Parathyroid adenoma (tissue), 2 donors: ENCODE measurements at regions not wholly inside any gene's neighbourhood (a gene's known extent, or its start where the extent isn't known, plus 50 kb on each side); places are given as distances from the start of the nearest gene placed in this dataset.

ENCODE experiments used
- H2AFZ ChIP-seq: fragments of 300-600 bp; sonication (generic); one replicate; pipeline ENCODE4 v1.7.0; 2017; ENCODE audit warnings: antibody characterized with exemption, mild to moderate bottlenecking
- H3K27ac ChIP-seq: fragments of 300-600 bp; sonication (generic); one replicate; pipeline ENCODE4 v1.7.0; 2017
- H3K27me3 ChIP-seq: fragments of 300-600 bp; sonication (generic); one replicate; pipeline ENCODE4 v1.7.0; 2017; ENCODE audit warnings: low read length; ENCODE audit not compliant: control insufficient read depth, insufficient read depth
- H3K36me3 ChIP-seq: fragments of 300-600 bp; sonication (generic); one replicate; pipeline ENCODE4 v1.7.0; 2017; ENCODE audit warnings: low read length; ENCODE audit not compliant: control insufficient read depth, insufficient read depth
- H3K4me1 ChIP-seq: fragments of 300-600 bp; sonication (generic); one replicate; pipeline ENCODE4 v1.7.0; 2017; ENCODE audit warnings: control low read depth
- H3K4me2 ChIP-seq: fragments of 300-600 bp; sonication (generic); one replicate; pipeline ENCODE4 v1.7.0; 2017; ENCODE audit warnings: low read length
- H3K4me3 ChIP-seq: fragments of 300-600 bp; sonication (generic); one replicate; pipeline ENCODE4 v1.7.0; 2017; ENCODE audit warnings: low read depth, low read length
- H3K79me2 ChIP-seq: fragments of 300-600 bp; sonication (generic); one replicate; pipeline ENCODE4 v1.7.0; 2017; ENCODE audit warnings: control low read depth
- H3K9ac ChIP-seq: fragments of 300-600 bp; sonication (generic); one replicate; pipeline ENCODE4 v1.7.0; 2017; ENCODE audit warnings: mild to moderate bottlenecking
- H3K9me3 ChIP-seq: fragments of 300-600 bp; sonication (generic); one replicate; pipeline ENCODE4 v1.7.0; 2017; ENCODE audit warnings: low read length; ENCODE audit not compliant: control insufficient read depth
- CTCF ChIP-seq: fragments of 300-600 bp; sonication (generic); IDR thresholded peaks from one replicate; pipeline ENCODE4 v1.7.0; 2017; ENCODE audit warnings: antibody characterized with exemption, mild to moderate bottlenecking
- donor health status: primary hyperparathyroidism.

DNA sequence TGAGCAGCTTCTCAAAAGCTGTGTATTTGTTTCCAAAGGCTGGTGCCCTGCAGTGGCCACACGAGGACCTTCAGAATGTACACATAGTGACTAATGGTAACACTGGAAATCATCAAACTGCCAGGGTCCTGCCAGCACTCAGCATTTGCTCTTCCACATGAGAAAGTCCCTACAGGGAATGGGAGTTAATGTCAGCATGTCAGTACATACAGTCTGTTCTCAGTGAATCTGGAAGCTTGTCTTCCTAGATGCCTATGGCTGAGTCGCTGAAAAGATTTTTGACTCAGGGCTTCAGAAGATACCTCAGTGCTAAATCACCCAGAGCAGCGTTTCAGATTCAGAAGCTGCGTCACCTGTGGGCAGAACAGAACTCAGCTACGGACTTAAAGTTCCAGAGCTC, 108.2 kb downstream of the CDC7 start:
- no peak overlapping the region for H3K4me2 ChIP-seq
- H3K27ac ChIP-seq, result no peak overlapping the region
- H3K79me2 ChIP-seq, result no peaks in the 10 kb centered on the region
- H2AFZ ChIP-seq, result no peak overlapping the region
- H3K9ac ChIP-seq, result no peak overlapping the region
- H3K9me3 ChIP-seq, result no peaks in the 10 kb centered on the region
- H3K4me1 ChIP-seq, result no peaks in the 10 kb centered on the region
- H3K36me3 ChIP-seq, result no peaks in the 10 kb centered on the region
- no peak overlapping the region for H3K4me3 ChIP-seq
- no peak for TF ChIP-seq CTCF
- no peaks in the 10 kb centered on the region for H3K27me3 ChIP-seq

DNA sequence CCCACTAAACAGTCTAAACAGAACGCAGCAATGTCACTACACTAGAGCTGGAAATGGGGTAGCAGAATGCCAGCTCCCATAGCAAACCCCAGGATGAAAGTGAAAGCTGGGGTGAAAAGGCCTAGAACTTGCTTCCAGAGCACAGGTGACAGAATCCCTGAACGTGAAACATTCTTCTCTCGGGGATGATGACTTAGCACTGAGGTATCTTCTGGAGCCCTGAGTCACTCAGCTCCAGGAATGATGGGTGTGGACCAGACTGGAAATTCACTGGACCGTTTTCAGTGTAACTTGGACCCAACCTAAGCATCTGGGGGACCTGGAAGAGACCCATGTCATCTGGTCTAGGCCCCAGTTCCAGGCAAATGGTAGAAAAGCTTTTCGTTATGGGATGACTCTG, 108.9 kb downstream of the CDC7 start:
- TF ChIP-seq CTCF, result no peak
- no peak overlapping the region for H3K27ac ChIP-seq
- H3K4me1 ChIP-seq, result no peaks in the 10 kb centered on the region
- no peaks in the 10 kb centered on the region for H3K36me3 ChIP-seq
- H2AFZ ChIP-seq, result no peak overlapping the region
- H3K4me2 ChIP-seq, result no peak overlapping the region
- no peaks in the 10 kb centered on the region for H3K27me3 ChIP-seq
- H3K79me2 ChIP-seq, result no peaks in the 10 kb centered on the region
- H3K4me3 ChIP-seq, result no peak overlapping the region
- no peak overlapping the region for H3K9ac ChIP-seq
- H3K9me3 ChIP-seq, result no peaks in the 10 kb centered on the region

GRCh38 chr1:91610102-91610501, 109.5 kb downstream of the CDC7 start:
- no peak overlapping the region for H3K9ac ChIP-seq
- H3K27ac ChIP-seq, result no peak overlapping the region
- no peaks in the 10 kb centered on the region for H3K4me1 ChIP-seq
- H3K79me2 ChIP-seq, result no peaks in the 10 kb centered on the region
- H3K27me3 ChIP-seq, result no peaks in the 10 kb centered on the region
- H3K4me3 ChIP-seq, result no peak overlapping the region
- no peak overlapping the region for H2AFZ ChIP-seq
- no peak overlapping the region for H3K4me2 ChIP-seq
- no peaks in the 10 kb centered on the region for H3K36me3 ChIP-seq
- H3K9me3 ChIP-seq, result no peaks in the 10 kb centered on the region
- no peak for TF ChIP-seq CTCF

DNA sequence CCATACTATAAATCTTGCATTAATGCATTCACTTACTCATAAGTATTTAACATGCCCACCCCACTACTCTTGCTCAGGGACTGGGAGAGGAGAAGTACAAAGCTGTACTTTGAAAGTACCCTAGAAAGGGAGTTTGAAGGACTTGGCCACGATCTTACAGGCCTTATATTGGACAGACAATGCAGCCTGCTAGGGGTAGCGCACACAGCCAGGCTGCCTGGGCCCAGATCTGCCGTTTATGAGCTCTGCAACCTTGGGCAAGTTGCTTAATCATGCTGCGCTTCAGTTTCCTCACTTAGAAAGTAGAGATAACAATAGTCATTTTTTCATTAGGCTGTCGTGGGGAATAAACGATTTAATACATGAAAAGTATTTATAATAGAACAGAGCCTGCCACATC, 110.1 kb downstream of the CDC7 start:
- H3K4me1 ChIP-seq, result no peaks in the 10 kb centered on the region
- no peak overlapping the region for H3K27ac ChIP-seq
- H3K9ac ChIP-seq, result no peak overlapping the region
- H3K4me3 ChIP-seq, result no peak overlapping the region
- no peaks in the 10 kb centered on the region for H3K79me2 ChIP-seq
- H3K36me3 ChIP-seq, result no peaks in the 10 kb centered on the region
- no peaks in the 10 kb centered on the region for H3K27me3 ChIP-seq
- no peak overlapping the region for H2AFZ ChIP-seq
- no peak for TF ChIP-seq CTCF
- no peak overlapping the region for H3K4me2 ChIP-seq
- H3K9me3 ChIP-seq, result no peaks in the 10 kb centered on the region

DNA sequence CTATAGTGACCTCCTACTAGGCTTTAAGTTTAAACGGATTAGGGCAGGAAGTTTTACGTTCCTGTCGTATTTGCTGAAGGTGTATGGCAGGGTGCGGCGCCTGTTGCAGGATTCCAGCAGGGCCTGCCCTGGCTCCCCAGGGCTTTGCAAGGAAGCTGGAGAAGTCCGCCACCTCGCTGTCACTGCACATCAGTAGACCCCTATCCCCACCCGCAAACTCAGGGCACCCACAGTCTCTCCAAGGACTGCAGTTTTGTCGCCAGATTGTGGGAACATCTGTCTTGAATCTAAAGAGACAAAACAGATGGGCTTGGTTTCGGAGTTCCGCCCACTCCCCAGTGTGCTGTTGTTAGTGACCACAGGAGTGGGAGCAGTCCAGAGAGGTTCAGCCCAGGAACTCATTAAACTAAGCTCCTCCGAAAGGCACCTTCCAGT, 110.8 kb downstream of the CDC7 start:
- H3K36me3 ChIP-seq, result no peaks in the 10 kb centered on the region
- H3K4me3 ChIP-seq, result no peak overlapping the region
- no peaks in the 10 kb centered on the region for H3K4me1 ChIP-seq
- no peak overlapping the region for H3K9ac ChIP-seq
- no peak overlapping the region for H2AFZ ChIP-seq
- no peak for TF ChIP-seq CTCF
- no peaks in the 10 kb centered on the region for H3K27me3 ChIP-seq
- no peak overlapping the region for H3K27ac ChIP-seq
- H3K79me2 ChIP-seq, result no peaks in the 10 kb centered on the region
- H3K9me3 ChIP-seq, result no peaks in the 10 kb centered on the region
- H3K4me2 ChIP-seq, result no peak overlapping the region
